A549 (cell line): ENCODE measurements at regions not wholly inside any gene's neighbourhood (a gene's known extent, or its start where the extent isn't known, plus 50 kb on each side); places are given as distances from the start of the nearest gene placed in this dataset.
"Not testable (repeated sequence)": the region's sequence is repeated elsewhere in the genome, so short reads cannot be mapped to it uniquely, and the experiment has no call there.

Experiments
- ATAC-seq, 2 experiments: fragments of 200-7000 bp in 1 of 2; fragments of >200 bp in 1 of 2; cut with Nextera tagmentation in 1 of 2; cut with Tn5 transposase in 1 of 2; 3 replicates each; pipeline versions ENCODE4 v1.8.0 to v1.9.1; 2018 to 2020; ENCODE audit warnings: mild to moderate bottlenecking in 1 of 2, moderate library complexity in 1 of 2
- CTCF ChIA-PET: fragments of 300-600 bp; sonication (Branson Sonifier 250); formaldehyde crosslinking; extraction: SDS; loops from one replicate; lab custom pipeline; 2021; ENCODE audit warnings: antibody characterized with exemption, inconsistent platforms; lab: Yijun Ruan, JAX
- POLR2A ChIA-PET: fragments of 350-600 bp; formaldehyde crosslinking; extraction: SDS; loops from one replicate; lab custom pipeline; 2021; ENCODE audit warnings: antibody characterized with exemption, inconsistent platforms; lab: Yijun Ruan, JAX
- DNase-seq, 2 experiments: peaks; one replicate each; pipeline versions ENCODE4 v3.0.0 to v3.0.0-alpha.2; 2011 to 2016; ENCODE audit warnings: low read depth in 1 of 2, low spot score in 1 of 2
- FAIRE-seq: peaks from 2 replicates; lab custom pipeline; 2011; peaks lifted over from hg19 to GRCh38; lab: Jason Lieb, UNC
- H3K27ac ChIP-seq, 2 experiments: fragments of >200 bp; sonication (Bioruptor Twin); formaldehyde crosslinking; 3 replicates each; pipeline ENCODE4 v1.5.1; 2016 to 2017
- H3K4me1 ChIP-seq: fragments of >200 bp; sonication (Bioruptor Twin); formaldehyde crosslinking; 3 replicates; pipeline ENCODE4 v1.6.1; 2016
- H3K4me2 ChIP-seq: fragments of >200 bp; sonication (Bioruptor Twin); formaldehyde crosslinking; 3 replicates; pipeline ENCODE4 v1.6.1; 2016
- H3K4me3 ChIP-seq: fragments of >200 bp; sonication (Bioruptor Twin); formaldehyde crosslinking; 3 replicates; pipeline ENCODE4 v1.5.1; 2016
- H3K9me3 ChIP-seq: fragments of >200 bp; sonication (Bioruptor Twin); formaldehyde crosslinking; 3 replicates; pipeline ENCODE4 v1.6.1; 2016
- CEBPB ChIP-seq, 2 experiments: fragments of >200 bp in 1 of 2; sonication (Bioruptor Twin) in 1 of 2; formaldehyde crosslinking in 1 of 2; IDR thresholded peaks; 2 replicates each; pipeline ENCODE4 v1.6.1; 2012 to 2016
- EP300 ChIP-seq, 2 experiments: fragments of >200 bp; sonication (Bioruptor Twin); formaldehyde crosslinking; IDR thresholded peaks; 2 replicates in 1 of 2; 3 replicates in 1 of 2; pipeline ENCODE4 v1.6.1; 2016 to 2017
- FOXS1 ChIP-seq: fragments of 250-450 bp; sonication (Bioruptor Pico); IDR thresholded peaks from 2 replicates; pipeline ENCODE4 v1.5.0; 2020; ENCODE audit warnings: mild to moderate bottlenecking, moderate library complexity
- HDAC2 ChIP-seq: fragments of 200-600 bp; sonication (generic); IDR thresholded peaks from 2 replicates; pipeline ENCODE4 v1.6.1; 2016
- HEYL ChIP-seq: fragments of 250-450 bp; sonication (Bioruptor Pico); IDR thresholded peaks from 2 replicates; pipeline ENCODE4 v1.8.0; 2021; ENCODE audit warnings: mild to moderate bottlenecking, moderate library complexity
- JUNB ChIP-seq: fragments of >200 bp; sonication (Bioruptor Twin); formaldehyde crosslinking; IDR thresholded peaks from 2 replicates; pipeline ENCODE4 v1.6.1; 2016
- KDM1A ChIP-seq: fragments of 200-600 bp; sonication (generic); IDR thresholded peaks from 2 replicates; pipeline ENCODE4 v1.6.1; 2016; ENCODE audit warnings: low read depth, mild to moderate bottlenecking
- NFE2L2 ChIP-seq: fragments of 150-350 bp; conservative IDR thresholded peaks from 2 replicates; pipeline ENCODE4 v1.6.1; 2014; ENCODE audit warnings: low read length
- NPAS2 ChIP-seq: fragments of 250-450 bp; sonication (Bioruptor Pico); IDR thresholded peaks from 2 replicates; pipeline ENCODE4 v1.8.0; 2022; ENCODE audit warnings: mild to moderate bottlenecking, moderate library complexity, borderline replicate concordance
- PHF8 ChIP-seq: fragments of 200-600 bp; sonication (generic); IDR thresholded peaks from 2 replicates; pipeline ENCODE4 v1.6.1; 2016; ENCODE audit warnings: low read depth, mild to moderate bottlenecking, antibody characterized with exemption, moderate library complexity, borderline replicate concordance
- RARB ChIP-seq: fragments of 250-450 bp; sonication (Bioruptor Pico); IDR thresholded peaks from 2 replicates; pipeline ENCODE4 v1.8.0; 2021; ENCODE audit warnings: mild to moderate bottlenecking, moderate library complexity
- SMC3 ChIP-seq: fragments of >200 bp; sonication (Bioruptor Twin); formaldehyde crosslinking; IDR thresholded peaks from 3 replicates; pipeline ENCODE4 v1.6.1; 2018; ENCODE audit warnings: inconsistent platforms
- ZC3H11A ChIP-seq: fragments of 450-650 bp; IDR thresholded peaks from 2 replicates; pipeline ENCODE4 v1.6.1; 2014; ENCODE audit warnings: antibody characterized with exemption, mild to moderate bottlenecking
- ZFP36 ChIP-seq: fragments of 450-650 bp; IDR thresholded peaks from 2 replicates; pipeline ENCODE4 v1.6.1; 2014; ENCODE audit warnings: borderline replicate concordance; ENCODE audit not compliant: partially characterized antibody
- ZNF302 ChIP-seq: fragments of 250-450 bp; sonication (Bioruptor Pico); IDR thresholded peaks from 2 replicates; pipeline ENCODE4 v1.9.0; 2021; ENCODE audit warnings: inconsistent platforms, mild to moderate bottlenecking, moderate library complexity
- WGBS: methylation state at CpG from one replicate; pipeline ENCODE4 v1.1.6; 2017; ENCODE audit errors: missing lambda C conversion rate; 5-methylcytosine and 5-hydroxymethylcytosine counted together
- TF ChIP-seq, protein P1 (sequence below): IDR thresholded peaks from 2 replicates; pipeline ENCODE4 v1.6.1; 2012
- TF ChIP-seq, protein P2 (sequence below): fragments of 450-650 bp; IDR thresholded peaks from 2 replicates; pipeline ENCODE4 v1.6.1; 2014; ENCODE audit warnings: antibody characterized with exemption
- TF ChIP-seq, protein P3 (sequence below): fragments of >200 bp; sonication (Bioruptor Twin); formaldehyde crosslinking; IDR thresholded peaks from 3 replicates; pipeline ENCODE4 v1.6.1; 2016
- TF ChIP-seq, protein P4 (sequence below): IDR thresholded peaks from 2 replicates; pipeline ENCODE4 v1.6.1; 2012
- TF ChIP-seq, protein P5 (sequence below): fragments of 250-450 bp; sonication (Bioruptor Pico); IDR thresholded peaks from 2 replicates; pipeline ENCODE4 v1.5.0; 2020; ENCODE audit warnings: low read depth, mild to moderate bottlenecking, moderate library complexity
- TF ChIP-seq, protein P6 (sequence below): fragments of >200 bp; sonication (Bioruptor Twin); formaldehyde crosslinking; IDR thresholded peaks from 3 replicates; pipeline ENCODE4 v1.5.1; 2016

DNA sequence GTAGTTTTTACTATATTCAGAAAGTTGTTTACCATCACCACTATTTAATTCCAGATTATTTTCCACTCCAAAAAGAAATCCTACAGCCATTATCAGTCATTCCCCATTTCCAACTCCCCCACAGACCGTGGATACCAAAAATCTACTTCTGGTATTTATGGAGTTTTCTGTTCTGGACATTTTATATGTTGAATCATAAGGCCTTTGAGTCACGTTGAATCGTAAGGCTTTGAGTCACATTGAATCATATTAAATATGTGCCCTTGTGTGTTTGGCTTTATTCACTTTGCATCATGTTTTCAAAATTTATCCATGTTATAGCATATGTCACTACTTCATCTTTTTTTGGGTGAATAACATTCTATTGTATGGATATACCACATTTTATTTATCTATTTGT, 454.1 kb upstream of the NUDT12 start:
- ATAC-seq, result no peak

DNA sequence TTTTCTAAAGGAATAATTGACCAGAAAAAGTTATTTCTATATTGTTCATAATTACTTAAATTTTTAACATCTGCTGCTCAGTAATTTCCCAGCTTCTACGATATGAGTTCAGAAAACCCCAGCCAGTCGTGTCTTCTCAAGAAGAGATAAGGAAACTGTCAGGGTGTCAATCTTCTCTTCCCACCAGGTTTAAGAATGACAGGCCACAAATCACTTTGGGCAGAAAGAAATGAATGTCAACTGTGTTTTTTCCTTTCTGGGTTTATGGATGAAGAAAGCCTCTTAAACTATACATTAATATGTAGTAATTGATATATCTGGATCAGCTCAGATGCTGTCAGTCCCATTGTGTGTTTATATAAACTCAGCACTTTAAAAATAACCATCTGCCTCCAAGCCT, 453.2 kb upstream of the NUDT12 start:
- Histone ChIP-seq H3K4me2 (no peak overlapping the region), H3K9me3 (peaks cover 6% of the 10 kb centered on the region; the same call in 1 of the 3 replicates), H3K4me1 (no peaks in the 10 kb centered on the region), H3K4me3 (no peak overlapping the region), H3K27ac (no peak overlapping the region)
- ATAC-seq (no peak), FAIRE-seq (no peak), DNase-seq (no peak)
- POLR2A ChIA-PET, result no interaction called here
- whole genome bisulfite sequencing, result 40% methylated on average over 2 of the region's 2 CpGs
- no peak for TF ChIP-seq NPAS2 (CRISPR knock-in tag)
- no peak for TF ChIP-seq PHF8
- TF ChIP-seq, protein P1, sequence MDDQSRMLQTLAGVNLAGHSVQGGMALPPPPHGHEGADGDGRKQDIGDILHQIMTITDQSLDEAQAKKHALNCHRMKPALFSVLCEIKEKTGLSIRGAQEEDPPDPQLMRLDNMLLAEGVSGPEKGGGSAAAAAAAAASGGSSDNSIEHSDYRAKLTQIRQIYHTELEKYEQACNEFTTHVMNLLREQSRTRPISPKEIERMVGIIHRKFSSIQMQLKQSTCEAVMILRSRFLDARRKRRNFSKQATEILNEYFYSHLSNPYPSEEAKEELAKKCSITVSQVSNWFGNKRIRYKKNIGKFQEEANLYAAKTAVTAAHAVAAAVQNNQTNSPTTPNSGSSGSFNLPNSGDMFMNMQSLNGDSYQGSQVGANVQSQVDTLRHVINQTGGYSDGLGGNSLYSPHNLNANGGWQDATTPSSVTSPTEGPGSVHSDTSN, result no peak
- TF ChIP-seq, protein P2, sequence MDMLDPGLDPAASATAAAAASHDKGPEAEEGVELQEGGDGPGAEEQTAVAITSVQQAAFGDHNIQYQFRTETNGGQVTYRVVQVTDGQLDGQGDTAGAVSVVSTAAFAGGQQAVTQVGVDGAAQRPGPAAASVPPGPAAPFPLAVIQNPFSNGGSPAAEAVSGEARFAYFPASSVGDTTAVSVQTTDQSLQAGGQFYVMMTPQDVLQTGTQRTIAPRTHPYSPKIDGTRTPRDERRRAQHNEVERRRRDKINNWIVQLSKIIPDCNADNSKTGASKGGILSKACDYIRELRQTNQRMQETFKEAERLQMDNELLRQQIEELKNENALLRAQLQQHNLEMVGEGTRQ, result no peak
- TF ChIP-seq KDM1A, result no peak
- no peak for TF ChIP-seq ZNF302 (CRISPR knock-in tag)
- no peak for TF ChIP-seq HDAC2
- TF ChIP-seq SMC3, result no peak
- no peak for TF ChIP-seq ZC3H11A
- no peak for TF ChIP-seq NFE2L2
- TF ChIP-seq RARB, result no peak
- no peak for TF ChIP-seq CEBPB (IDR thresholded peaks at IDR 0.05)
- no peak for TF ChIP-seq HEYL (CRISPR knock-in tag)
- no peak for TF ChIP-seq JUNB
- TF ChIP-seq EP300 (IDR thresholded peaks at IDR 0.05), result no peak
- CTCF ChIA-PET, result no interaction called here

More for the DNA sequence above, 454.1 kb upstream of the NUDT12 start:
- Histone ChIP-seq H3K4me3 (no peak overlapping the region), H3K4me2 (no peak overlapping the region), H3K4me1 (no peaks in the 10 kb centered on the region), H3K27ac (no peak overlapping the region), H3K9me3 (peaks cover 6% of the 10 kb centered on the region; the same call in 1 of the 3 replicates)
- DNase-seq (no peak), FAIRE-seq (no peak)
- ChIA-PET POLR2A (no interaction called here), CTCF (no interaction called here)
- TF ChIP-seq CEBPB (IDR thresholded peaks at IDR 0.05), result no peak
- TF ChIP-seq, protein P3, sequence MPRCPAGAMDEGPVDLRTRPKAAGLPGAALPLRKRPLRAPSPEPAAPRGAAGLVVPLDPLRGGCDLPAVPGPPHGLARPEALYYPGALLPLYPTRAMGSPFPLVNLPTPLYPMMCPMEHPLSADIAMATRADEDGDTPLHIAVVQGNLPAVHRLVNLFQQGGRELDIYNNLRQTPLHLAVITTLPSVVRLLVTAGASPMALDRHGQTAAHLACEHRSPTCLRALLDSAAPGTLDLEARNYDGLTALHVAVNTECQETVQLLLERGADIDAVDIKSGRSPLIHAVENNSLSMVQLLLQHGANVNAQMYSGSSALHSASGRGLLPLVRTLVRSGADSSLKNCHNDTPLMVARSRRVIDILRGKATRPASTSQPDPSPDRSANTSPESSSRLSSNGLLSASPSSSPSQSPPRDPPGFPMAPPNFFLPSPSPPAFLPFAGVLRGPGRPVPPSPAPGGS, result no peak
- TF ChIP-seq ZFP36, result no peak
- TF ChIP-seq EP300 (IDR thresholded peaks at IDR 0.05), result no peak
- 33% methylated on average over 3 of the region's 3 CpGs for WGBS

DNA sequence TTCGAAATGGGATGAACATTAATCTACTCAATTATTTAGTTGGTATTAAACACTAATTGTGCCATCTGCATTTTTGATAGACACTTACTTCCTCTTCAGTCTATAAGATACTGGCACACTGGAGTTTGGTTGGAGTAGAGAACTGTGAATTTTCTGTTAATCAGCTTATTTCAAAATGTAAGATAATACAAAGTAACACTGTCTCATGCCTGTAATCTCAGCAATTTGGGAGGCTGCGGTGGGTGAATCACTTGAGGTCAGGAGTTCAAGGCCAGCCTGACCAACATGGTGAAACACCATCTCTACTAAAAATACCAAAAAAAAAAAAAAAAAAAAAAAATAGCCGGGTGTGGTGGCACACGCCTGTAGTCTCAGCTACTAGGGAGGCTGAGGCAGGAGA, 440.2 kb upstream of the NUDT12 start:
- ATAC-seq, H3K4me2 ChIP-seq, DNase-seq, H3K9me3 ChIP-seq, FAIRE-seq, H3K4me3 ChIP-seq, POLR2A ChIA-PET, H3K4me1 ChIP-seq, H3K27ac ChIP-seq, CTCF ChIA-PET: not testable (repeated sequence)
- 43% methylated on average over 4 of the region's 4 CpGs for WGBS

DNA sequence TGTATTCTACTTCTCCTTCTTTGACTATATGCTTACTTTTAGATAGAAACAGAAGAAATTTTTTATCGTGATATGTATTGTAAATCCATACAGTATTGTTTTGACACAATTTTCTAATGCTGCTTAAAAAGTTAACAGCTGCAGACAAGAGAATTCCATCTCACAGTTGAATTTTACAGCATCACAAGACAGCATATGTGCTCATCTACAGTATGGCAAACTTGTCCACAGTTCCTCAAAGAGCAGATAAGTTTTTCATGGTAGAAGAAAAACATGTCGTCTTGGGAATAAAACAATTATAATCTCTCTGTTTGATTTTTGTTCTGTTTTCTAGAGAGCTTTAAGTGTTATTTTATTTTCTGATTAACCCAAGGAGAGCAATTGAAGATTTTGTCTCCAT, 438.5 kb upstream of the NUDT12 start:
- TF ChIP-seq EP300 (IDR thresholded peaks at IDR 0.05), result no peak
- TF ChIP-seq HEYL (CRISPR knock-in tag), result no peak
- TF ChIP-seq, protein P4, sequence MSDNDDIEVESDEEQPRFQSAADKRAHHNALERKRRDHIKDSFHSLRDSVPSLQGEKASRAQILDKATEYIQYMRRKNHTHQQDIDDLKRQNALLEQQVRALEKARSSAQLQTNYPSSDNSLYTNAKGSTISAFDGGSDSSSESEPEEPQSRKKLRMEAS, result no peak
- TF ChIP-seq, protein P5, sequence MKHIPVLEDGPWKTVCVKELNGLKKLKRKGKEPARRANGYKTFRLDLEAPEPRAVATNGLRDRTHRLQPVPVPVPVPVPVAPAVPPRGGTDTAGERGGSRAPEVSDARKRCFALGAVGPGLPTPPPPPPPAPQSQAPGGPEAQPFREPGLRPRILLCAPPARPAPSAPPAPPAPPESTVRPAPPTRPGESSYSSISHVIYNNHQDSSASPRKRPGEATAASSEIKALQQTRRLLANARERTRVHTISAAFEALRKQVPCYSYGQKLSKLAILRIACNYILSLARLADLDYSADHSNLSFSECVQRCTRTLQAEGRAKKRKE (CRISPR knock-in tag), result no peak
- TF ChIP-seq, protein P6, sequence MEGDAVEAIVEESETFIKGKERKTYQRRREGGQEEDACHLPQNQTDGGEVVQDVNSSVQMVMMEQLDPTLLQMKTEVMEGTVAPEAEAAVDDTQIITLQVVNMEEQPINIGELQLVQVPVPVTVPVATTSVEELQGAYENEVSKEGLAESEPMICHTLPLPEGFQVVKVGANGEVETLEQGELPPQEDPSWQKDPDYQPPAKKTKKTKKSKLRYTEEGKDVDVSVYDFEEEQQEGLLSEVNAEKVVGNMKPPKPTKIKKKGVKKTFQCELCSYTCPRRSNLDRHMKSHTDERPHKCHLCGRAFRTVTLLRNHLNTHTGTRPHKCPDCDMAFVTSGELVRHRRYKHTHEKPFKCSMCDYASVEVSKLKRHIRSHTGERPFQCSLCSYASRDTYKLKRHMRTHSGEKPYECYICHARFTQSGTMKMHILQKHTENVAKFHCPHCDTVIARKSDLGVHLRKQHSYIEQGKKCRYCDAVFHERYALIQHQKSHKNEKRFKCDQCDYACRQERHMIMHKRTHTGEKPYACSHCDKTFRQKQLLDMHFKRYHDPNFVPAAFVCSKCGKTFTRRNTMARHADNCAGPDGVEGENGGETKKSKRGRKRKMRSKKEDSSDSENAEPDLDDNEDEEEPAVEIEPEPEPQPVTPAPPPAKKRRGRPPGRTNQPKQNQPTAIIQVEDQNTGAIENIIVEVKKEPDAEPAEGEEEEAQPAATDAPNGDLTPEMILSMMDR, result no peak
- no peak for TF ChIP-seq CEBPB (IDR thresholded peaks at IDR 0.05)
- TF ChIP-seq KDM1A, result no peak
- no peak for TF ChIP-seq FOXS1 (CRISPR knock-in tag)
- no peak overlapping the region for H3K4me2 ChIP-seq
- no peak overlapping the region for H3K4me3 ChIP-seq
- no peak for DNase-seq
- no peaks in the 10 kb centered on the region for H3K9me3 ChIP-seq
- ChIA-PET POLR2A (no interaction called here), CTCF (no interaction called here)
- no peaks in the 10 kb centered on the region for H3K4me1 ChIP-seq
- H3K27ac ChIP-seq, result no peak overlapping the region
- no peak for FAIRE-seq
- no peak for ATAC-seq
- WGBS, result 38% methylated on average over 2 of the region's 2 CpGs
